ENCODE measurements at regions not wholly inside any gene's neighbourhood (a gene's known extent, or its start where the extent isn't known, plus 50 kb on each side); places are given as distances from the start of the nearest gene placed in this dataset.
"Not testable (repeated sequence)": the region's sequence is repeated elsewhere in the genome, so short reads cannot be mapped to it uniquely, and the experiment has no call there.

DNA sequence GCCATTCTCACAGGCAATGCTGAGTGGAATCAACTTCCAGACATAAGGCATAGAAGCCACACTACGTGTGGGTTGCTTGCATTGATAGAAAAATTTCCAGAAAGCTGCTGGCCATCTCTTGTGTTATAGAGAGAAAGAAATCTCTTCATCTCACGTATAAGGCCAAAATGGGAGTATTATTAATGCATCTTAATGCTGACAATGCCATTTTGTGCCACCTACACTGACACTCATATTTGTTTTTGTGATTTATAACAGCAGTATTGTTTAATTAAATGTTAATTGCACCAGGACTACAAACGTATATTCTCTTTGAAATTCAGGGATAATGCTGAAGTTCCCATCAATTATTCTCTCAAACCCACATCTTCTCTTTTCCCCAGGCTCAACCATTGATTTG, 56.1 kb upstream of the TMEM132D start:
- DNase-seq (ENCODE audit: low read depth in 3 of 3) = no peak

DNA sequence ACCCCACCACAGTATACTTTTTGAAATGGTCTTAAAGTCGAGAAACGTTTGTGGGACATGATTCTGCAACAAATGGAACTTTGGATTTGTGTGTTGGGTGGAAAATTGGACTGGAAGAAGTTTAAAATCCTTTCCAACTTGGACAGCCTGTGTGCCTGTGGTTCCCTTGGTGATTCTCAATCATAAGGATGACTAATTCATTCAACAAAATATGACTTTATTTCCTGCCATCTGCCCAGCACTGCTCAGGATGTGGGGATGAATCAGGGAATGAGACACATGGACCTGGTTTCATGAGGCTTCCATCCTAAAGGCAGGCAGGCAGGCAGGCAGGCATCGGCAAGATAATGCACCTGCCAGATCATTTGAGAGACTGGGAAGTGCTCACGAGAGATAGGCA, 57.3 kb upstream of the TMEM132D start:
- DNase-seq (ENCODE audit: low read depth in 3 of 3) = no peak

DNA sequence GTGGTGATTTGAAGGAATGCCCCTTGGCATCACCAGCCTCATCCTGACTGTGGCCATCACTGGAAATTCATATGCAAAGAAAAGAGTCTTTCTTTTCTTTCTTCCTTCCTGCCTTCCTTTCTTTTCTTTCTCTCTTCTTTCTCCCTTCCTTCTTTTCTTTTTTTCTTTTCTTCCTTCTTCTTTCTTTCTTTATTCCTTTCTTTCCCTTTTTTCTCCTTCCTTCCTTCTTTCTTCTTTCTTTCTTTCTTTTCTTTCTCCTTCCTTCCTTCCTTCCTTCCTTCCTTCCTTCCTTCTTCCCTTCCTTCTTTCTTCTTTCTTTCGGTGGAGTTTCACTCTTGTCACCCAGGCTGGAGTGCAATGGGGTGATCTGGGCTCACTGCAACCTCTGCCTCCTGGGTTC, 58.0 kb upstream of the TMEM132D start:
- no peak for DNase-seq (ENCODE audit: low read depth in 3 of 3)

DNA sequence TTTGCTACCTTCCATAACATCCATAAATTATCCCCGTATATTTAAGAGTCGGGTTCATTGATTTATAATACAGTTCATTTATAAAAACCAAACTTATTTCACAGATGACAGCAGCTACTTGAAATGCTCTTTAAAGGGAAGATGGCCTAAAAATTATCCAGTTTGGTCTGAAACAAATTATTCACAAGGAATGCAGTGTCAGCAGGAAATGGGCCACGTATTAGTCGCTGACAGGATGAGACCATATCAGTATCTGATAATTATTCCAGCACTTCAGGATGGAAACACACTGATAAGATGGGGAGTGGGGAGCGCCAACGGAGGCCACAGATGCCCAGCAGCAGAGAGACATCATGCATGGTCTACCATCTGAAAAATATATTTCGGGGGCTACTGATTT, 60.5 kb upstream of the TMEM132D start:
- no peak for DNase-seq (ENCODE audit: low read depth in 3 of 3)

DNA sequence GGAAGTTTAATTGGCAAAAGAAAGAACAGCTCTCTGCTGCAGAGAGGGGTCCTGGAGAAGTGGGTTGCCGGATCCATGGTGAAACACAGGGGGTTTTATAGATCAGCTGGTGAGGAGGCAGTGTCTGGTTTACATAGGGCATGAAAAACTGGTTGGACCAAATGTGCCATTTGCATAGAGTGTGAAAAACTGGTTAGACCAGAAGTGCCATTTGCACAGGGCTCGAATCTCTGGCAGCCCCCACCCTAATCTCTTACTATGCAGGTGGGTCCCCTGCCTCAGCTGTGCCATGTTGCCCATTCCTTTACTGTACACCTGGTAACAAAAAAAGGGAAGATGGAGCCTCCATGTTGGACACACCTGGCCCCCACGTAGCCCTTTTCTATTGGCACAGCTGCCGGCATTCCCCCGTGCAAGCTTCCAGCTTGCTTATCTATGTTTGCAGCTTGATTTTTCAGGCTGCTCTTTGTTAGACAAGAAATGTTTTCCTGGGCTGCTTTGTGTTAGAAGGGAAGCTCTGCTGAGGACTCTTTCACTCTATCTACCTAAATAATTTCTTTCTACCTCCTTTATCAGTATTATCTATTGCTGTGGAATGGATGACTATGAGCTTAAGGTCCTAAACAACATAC, 61.1 kb upstream of the TMEM132D start:
- no peak for DNase-seq (ENCODE audit: low read depth in 3 of 3)

DNA sequence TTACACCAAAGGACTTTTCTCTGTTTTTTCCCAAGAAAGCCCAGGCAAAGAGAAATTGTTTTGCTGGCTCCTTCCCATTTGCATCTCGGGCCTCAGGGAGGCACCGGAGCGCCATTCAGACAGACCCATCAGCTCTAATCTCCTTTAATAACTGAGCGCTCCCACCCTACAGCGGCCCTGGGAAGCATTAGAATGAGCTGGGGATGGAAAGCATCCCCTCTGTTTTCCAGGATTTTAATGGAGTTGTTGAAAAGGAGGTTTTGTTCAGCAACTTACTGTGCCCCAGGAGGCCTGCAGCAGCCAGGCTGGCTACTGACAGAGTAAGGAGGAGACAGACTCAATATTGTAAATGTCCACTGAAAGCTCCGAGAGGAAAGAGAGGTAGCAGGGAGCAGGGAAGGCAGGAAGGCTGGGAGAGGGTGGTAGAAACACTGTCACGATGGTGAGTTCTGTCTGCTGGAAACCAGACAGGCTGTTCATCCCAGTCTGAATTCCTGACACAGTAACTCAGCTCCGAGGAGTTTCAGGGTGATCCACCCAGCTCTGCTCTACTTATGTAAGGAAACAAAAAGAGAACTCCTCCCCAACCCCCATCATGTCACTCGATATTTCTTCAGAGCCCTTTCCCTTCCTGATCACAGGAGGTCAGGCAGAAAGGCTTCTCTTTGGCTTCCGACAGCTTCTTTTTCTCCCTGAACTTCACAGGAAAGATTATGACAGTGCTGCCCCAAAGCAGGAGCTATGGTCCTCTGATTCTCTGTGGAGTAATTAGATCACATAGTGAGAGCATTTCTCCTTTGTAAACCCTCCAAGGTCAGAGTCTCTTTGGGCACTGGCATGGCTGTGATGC, 62.5 kb upstream of the TMEM132D start:
- DNase-seq (ENCODE audit: low read depth in 3 of 3) = no peak

DNA sequence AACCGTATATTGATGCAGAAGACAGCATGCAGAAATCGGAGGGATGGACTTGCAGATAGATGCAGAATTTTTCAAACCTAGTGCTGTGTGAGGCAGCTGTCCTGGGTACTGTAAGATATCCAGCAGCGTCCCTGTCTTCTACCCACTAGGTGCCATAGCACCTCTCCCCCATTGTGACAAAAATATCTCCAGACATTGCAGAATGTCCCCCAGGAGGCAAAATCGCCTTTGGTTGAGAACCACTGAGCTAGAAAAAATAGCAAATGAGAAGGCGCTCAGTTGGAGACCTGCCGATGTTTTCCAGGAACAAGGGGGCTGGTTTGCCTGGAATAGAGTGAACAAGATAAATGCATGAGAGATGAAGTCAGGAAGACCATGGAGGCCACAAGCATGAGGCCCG, 67.9 kb upstream of the TMEM132D start:
- no peak for DNase-seq (ENCODE audit: low read depth in 3 of 3)

DNA sequence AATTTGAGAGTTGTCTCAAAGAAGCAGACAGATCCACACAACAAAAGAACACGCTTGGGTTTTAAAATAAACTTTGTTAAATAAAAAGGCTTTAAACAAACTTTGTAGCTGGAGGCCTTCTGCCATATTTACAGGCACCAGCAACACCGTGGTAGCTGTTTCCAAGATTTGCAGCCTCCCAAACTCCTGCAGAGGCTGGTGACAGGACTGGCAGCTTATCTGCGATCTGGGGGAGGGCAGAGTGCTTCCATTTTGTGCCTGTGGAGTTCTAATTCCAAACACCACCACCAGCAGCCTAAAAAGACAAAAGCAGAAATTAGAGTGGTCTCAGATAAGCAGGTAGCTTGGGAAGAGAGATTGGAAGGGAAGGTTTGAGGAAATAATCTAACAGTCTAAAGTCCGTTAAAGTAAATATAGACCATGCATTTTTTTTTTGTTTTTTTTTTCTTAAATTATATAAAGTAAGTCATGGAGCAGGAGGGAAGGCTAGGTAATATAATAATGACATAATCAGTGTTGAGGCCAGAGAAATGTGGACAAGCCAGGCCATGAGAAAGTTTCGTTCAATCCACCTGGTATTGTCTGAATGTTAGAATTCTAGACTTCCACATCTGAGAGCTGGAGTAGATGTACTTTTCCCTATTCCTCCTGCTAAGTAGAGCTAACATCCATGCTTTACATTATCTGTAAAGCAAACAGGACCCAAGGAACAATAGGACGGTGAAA, 69.6 kb upstream of the TMEM132D start:
- DNase-seq (ENCODE audit: low read depth in 3 of 3) = no peak

DNA sequence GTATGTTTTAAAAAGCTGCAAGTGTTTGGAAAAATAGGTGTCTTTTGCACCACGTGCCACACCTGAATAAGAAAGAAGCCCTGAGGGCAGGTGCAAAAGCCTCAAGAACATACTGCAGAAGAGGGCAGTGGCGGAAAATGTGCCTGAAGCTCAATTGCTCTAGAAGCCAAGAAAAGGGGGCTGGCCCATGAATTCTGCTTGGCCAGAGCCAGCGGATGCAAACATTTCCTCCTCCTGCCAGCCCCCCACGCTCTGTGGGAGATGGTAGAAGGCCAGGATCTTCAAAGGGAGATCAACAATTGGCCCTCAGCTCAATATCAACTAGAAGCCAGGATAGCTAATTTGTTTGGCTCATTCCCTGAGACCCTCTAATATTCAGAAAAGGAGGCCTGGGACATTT, 80.3 kb upstream of the TMEM132D start:
- DNase-seq (ENCODE audit: low read depth in 3 of 3) = no peak

DNA sequence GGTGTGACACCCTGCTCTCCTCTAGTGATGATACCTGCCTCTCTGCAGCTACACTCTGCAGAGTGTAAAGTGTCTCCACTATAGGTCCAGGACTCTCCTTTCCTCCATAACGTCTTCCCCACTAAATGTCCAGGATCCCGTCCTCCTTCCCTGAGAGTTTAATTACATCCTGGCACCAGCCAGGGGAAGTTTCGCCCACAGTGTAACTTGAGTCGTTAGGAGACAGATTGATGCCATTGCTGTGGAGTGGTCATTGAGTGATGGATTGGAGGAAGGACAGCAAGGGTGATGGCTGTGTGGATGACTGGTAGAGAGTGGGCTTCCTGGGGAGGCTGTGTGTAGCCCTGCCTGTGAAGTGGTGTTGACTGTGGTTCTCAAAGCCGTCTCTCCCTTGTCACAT, 84.0 kb upstream of the TMEM132D start:
- DNase-seq (ENCODE audit: low read depth in 3 of 3) = no peak

DNA sequence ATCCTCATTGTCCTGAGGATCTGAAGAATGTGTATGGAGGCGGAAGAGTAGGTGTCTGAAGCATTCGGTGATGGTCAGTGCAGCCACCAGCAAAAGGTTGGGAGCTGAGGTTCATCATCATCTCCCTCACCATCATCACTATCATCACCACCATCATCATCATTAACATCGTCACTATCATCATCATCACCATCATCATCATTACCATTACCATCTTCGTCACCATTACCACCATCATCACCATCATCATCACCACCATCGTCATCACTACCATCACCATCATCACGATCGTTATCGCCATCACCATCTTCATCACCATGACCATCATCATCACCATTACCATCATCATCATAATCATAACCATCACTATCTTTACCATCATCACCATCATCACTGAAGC, 90.8 kb upstream of the TMEM132D start:
- no peak for DNase-seq (ENCODE audit: low read depth in 3 of 3)

DNA sequence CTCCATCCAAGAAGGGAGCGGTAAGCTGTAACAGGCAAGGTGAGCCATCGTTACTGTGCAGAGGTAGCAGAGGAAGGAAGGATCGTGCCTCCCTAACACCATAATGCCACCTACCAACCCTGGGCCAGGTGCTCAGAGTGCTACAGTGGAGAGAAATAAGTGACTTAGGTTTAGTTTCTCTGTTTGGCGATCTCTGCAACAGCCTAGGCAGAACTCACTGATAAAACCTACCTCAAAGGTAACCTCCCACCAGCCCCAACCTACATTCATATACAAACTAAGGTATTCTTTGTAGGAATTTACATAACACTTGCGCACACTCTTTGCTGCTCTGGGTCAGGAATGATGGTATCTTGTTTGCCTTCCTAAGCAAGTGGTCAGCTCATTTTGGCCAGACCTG, 93.4 kb upstream of the TMEM132D start:
- DNase-seq (ENCODE audit: low read depth in 3 of 3) = no peak

DNA sequence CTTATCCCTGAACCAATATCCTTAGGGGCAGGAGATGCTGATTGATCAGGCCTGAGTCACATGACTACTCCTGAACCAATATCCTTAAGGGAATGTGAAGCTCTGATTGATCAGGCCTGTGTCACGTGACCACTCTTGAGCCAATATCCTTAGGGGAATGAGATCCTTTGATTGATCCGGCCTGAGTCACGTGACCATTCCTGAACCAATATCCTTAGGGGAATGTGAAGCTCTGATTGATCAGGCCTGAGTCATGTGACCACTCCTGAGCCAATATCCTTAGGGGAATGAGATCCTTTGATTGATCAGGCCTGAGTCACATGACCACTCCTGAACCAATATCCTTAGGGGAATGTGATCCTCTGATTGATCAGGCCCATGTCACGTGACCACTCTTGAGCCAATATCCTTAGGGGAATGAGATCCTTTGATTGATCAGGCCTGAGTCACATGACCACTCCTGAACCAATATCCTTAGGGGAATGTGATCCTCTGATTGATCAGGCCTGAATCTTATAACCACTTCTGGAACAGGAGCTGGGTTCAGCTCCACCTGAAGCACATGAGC, 100.6 kb upstream of the TMEM132D start:
- not testable (repeated sequence) for DNase-seq (ENCODE audit: low read depth in 3 of 3)

DNA sequence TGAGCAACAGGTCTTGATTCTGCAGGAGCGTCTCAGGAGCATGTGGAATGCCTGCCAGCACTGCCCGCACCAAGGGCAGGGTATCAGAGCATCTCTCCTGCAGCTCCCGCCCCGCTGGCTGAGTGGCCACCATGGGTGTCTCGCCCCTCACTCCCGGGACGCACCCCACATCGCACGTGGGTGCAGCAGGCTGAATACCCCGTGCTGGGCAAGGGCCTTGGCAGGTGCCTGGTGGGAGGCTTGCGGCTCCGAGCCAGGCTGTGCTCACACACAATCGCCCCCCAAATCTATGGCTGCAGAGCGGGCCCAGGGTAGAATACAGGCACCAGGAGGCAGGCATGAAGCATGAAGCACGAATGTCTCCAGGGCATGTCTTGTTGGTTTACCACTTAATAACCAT, 103.9 kb upstream of the TMEM132D start:
- no peak for DNase-seq (ENCODE audit: low read depth in 3 of 3)

DNA sequence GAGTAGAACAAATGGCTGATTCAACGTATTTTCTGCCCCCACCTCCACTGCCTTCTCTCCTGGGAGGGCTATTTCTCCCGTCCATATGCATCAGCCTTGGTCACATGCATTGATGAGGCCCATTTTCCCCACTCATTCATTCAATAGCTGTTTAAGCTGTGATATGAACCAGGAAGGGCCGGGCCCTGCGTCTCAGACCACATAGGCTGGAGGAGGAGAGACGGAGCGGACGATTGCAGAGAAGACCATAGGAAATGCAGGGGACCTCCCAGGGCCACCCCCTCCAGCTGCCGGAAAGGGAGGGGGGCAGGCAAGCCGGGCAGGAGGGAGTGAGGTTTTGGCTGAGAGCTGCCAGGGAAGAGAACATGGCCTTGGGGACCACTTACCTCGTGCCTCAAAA, 104.4 kb upstream of the TMEM132D start:
- no peak for DNase-seq (ENCODE audit: low read depth in 3 of 3)

DNA sequence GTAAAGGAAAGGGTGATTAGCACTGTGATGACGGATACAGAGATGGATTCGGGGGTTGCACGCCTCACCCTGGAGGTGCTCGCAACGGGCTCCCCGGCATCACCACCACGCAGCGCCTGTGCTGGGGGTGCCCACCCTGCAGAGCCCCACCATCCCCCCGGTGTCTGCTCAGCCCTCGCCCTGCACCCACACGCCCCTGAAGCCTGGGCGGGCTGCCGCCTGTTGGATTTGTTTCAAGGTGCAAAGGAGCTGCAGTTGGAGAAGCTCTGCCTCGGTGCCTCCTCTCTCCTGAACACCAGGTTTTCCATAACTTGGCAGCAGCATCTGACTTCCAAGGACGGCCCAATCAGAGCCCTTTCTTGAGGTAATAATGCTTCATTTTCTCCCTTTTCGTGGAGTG, 106.1 kb upstream of the TMEM132D start:
- DNase-seq (ENCODE audit: low read depth in 3 of 3) = no peak

DNA sequence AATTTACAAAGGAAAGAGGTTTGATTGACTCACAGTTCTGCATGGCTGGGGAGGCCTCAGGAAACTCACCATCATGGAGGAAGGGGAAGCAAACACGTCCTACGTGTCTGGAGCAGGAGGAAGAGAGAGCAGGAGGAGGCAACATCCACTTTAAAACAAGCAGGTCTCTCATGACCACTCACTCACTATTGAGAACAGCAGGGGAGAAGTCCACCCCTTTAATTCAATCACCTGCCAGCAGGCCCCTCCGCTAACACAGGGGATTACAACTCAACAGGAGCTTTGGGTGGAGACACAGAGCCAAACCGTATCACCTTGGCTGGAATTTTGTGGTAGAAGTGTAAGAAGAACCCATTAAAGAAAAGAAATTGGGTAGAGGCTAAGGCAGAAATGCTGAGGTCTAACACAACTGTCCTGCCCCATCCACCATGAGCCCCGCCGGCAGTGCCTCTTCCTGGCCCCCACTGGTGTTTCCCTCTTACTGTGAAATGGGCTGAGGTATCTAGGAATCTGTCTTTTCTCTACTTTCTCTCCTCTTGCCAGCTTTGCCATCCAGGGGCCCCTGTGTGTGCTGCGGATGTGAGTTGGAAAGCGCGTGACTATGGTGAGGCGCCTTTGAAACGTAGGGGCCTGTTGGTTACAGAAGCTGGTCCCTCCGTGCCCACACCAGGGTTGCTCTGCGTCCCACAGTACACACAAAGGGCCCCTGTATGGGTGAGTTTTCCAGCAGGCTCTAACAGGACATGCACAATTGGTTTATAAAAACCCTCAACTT, 108.0 kb upstream of the TMEM132D start:
- DNase-seq (ENCODE audit: low read depth in 3 of 3) = no peak

DNA sequence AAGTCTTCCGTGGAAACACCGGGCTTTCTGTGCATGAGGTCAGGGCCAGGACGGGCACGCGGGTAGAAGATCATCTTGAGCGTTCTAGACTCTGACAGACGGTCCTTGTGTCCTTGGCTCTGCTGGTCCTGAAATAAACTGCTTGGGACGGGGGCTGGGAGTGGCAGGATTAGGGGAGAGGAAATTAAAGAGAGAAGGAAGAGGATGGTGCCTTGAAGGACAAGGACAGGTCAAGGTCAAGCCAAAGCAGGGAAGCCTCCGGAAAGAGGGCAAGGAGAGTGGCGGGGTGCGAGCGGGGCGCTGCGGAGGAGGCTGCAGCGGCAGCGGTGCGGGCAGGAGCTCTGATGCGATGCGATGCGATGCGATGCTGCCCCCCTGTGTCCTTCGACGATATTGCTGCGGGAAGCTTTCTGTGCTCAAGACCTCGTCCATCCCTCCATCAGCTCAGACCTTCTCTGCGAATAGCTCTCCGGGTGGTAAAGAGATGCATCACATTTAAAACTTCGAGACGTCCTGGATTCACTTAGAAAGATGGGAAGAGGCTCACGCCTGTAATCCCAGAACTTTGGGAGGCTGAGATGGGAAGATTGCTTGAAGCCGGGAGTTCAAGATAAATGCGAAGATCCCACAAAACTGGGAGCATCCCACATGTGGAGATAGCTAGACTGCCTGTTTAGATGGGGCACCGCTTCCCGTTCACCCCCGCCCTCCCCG, 110.1 kb upstream of the TMEM132D start:
- peak in 2 of 3 experiments; percentile 15 to 57 for DNase-seq (ENCODE audit: low read depth in 3 of 3)

DNA sequence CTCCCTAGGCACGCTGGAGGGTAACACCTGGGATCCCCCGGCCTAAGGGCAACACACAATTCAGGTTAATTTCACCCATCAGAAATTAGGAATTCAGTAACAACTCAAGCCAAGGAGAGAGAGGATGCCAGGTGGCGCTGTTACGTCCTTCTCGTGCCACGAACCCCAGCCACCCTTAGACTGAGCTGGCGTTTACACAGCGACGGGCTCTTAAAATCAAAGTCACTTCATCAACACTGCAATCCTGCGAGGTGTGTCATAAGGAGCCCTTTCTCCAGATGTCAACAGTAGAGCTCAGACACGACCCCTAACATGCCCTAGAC, 110.6 kb upstream of the TMEM132D start:
- no peak for DNase-seq (ENCODE audit: low read depth in 3 of 3)

DNA sequence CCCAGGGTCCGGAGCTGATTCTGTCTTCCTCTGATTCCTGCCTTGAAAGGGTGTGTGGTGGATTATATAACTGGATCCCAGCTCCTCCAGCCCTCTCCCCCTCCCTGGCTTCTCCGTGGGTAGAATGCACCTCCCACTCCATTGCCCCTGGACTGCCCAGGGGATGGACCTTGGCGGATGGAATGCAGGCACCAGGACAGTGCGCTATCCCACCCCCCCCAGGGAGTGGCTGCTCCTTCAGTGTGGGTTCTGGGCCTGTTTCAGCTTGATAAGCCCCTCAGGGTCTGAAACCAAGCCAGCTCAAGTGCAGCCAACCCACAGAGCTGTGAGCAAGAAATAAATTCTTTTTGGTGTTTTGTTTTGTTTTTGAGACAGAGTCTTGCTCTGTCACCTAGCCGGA, 112.4 kb upstream of the TMEM132D start:
- DNase-seq (ENCODE audit: low read depth in 3 of 3) = no peak

DNA sequence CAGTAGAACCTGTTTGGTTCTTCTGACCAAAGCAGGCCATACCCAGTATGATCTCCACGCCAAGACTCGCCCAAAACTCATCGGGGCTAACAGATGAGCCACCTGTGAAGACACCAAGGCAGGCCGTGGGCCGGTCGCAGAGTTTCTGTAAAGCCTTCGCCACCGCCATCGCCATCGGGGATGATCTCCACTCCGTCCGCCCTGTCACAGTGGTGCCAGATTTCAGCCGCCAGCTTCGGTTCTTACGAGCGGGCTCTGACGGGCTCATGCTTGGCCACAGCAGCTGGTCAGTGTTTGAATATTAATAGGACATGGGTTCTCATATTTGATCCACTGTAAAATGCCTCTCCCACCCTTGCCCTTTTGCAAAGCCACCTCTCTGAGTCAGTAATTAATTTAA, 113.2 kb upstream of the TMEM132D start:
- DNase-seq (ENCODE audit: low read depth in 3 of 3) = no peak

Measured in stimulated activated CD4-positive, alpha-beta T cell treated with anti-CD3 and anti-CD28 coated beads, TNF-alpha, amount 100 ng/mL, for 24 hours (primary cell).